Fibroblast of the aortic adventitia (primary cell): ENCODE measurements at regions not wholly inside any gene's neighbourhood (a gene's known extent, or its start where the extent isn't known, plus 50 kb on each side); places are given as distances from the start of the nearest gene placed in this dataset.
A peak's percentile ranks its signal among the peaks of the same experiment; 100 is the strongest.

Source experiments
- DNase-seq: peaks from one replicate; pipeline ENCODE4 v3.0.0-alpha.2; 2010; ENCODE audit warnings: low read depth
- H3K4me3 ChIP-seq: 2 replicates; pipeline ENCODE4 v1.5.1; 2011; ENCODE audit warnings: low read depth, mild to moderate bottlenecking, control low read depth, low read length, moderate library complexity
- CTCF ChIP-seq: IDR thresholded peaks from 2 replicates; pipeline ENCODE4 v1.5.1; 2011; ENCODE audit warnings: mild to moderate bottlenecking, low read length, control low read depth, inconsistent platforms; ENCODE audit not compliant: insufficient read depth

- H3K4me3 ChIP-seq = no peak overlapping the region
- TF ChIP-seq CTCF = no peak
- DNase-seq = no peak
Measured at GRCh38 chr7:17554341-17555015, 256.0 kb downstream of the AHR start.

GRCh38 chr7:17556247-17556956 is 257.9 kb downstream of the AHR start:
- H3K4me3 ChIP-seq = no peak overlapping the region
- TF ChIP-seq CTCF = no peak
- DNase-seq = no peak

GRCh38 chr7:17557251-17557671 is 258.8 kb downstream of the AHR start:
- TF ChIP-seq CTCF = no peak
- no peak overlapping the region for H3K4me3 ChIP-seq
- DNase-seq = peak; percentile 90

- no peak for TF ChIP-seq CTCF
- H3K4me3 ChIP-seq = no peak overlapping the region
Measured at GRCh38 chr7:17558135-17558534, 259.7 kb downstream of the AHR start.

GRCh38 chr7:17558558-17559332 is 260.3 kb downstream of the AHR start:
- H3K4me3 ChIP-seq = no peak overlapping the region
- DNase-seq = no peak
- no peak for TF ChIP-seq CTCF

More at GRCh38 chr7:17558135-17558534, 259.7 kb downstream of the AHR start:
- no peak for DNase-seq

GRCh38 chr7:17559388-17559787 is 260.9 kb downstream of the AHR start:
- no peak for DNase-seq
- no peak for TF ChIP-seq CTCF
- H3K4me3 ChIP-seq = no peak overlapping the region
